Esophagus squamous epithelium (tissue), 4 donors: ENCODE measurements at regions not wholly inside any gene's neighbourhood (a gene's known extent, or its start where the extent isn't known, plus 50 kb on each side); places are given as distances from the start of the nearest gene placed in this dataset.

ENCODE experiments used
- POLR2A ChIP-seq, 4 donors: fragments of 450-650 bp; IDR thresholded peaks; one replicate each; pipeline ENCODE4 v1.6.1; 2017; ENCODE audit warnings: antibody characterized with exemption in 4 of 4, mild to moderate bottlenecking in 4 of 4, moderate library complexity in 3 of 4
- TF ChIP-seq, protein P1 (sequence below), 6 experiments: fragments of 450-650 bp in 4 of 6; fragments of 200-600 bp in 2 of 6; sonication (generic) in 2 of 6; IDR thresholded peaks; one replicate each; pipeline ENCODE4 v1.5.1; 2016 to 2019; ENCODE audit warnings: antibody characterized with exemption in 6 of 6, mild to moderate bottlenecking in 4 of 6, moderate library complexity in 4 of 6

DNA sequence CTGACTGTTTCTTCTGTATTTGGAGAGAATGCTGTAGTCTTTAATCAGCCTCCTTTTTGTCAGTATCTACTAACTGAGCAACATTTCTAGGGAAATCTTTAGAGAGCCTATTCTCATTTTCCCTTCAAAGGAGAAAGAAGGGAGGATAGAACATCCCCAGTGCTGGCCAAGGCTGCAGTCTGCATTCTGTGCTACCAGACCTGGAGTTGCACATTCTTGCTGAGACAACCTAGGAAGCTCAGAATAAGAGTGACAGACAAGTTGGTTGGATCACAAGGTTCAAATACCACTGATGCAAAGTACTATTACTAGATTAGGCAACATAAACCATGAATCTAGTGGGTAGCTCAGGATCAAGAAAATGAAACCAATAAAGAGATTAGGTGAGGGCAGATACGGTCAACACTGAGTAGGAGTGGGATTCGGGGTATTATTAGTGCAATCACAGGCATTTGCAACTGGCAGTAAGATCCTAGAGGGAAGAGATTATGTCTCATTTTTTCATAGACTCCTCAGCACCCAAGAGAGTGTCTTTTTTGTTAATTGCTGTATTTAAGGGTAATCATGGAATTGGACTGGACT lies 213.5 kb upstream of the FAM83B start:
- TF ChIP-seq POLR2A (IDR thresholded peaks at IDR 0.05), result no peak
- TF ChIP-seq, protein P1, sequence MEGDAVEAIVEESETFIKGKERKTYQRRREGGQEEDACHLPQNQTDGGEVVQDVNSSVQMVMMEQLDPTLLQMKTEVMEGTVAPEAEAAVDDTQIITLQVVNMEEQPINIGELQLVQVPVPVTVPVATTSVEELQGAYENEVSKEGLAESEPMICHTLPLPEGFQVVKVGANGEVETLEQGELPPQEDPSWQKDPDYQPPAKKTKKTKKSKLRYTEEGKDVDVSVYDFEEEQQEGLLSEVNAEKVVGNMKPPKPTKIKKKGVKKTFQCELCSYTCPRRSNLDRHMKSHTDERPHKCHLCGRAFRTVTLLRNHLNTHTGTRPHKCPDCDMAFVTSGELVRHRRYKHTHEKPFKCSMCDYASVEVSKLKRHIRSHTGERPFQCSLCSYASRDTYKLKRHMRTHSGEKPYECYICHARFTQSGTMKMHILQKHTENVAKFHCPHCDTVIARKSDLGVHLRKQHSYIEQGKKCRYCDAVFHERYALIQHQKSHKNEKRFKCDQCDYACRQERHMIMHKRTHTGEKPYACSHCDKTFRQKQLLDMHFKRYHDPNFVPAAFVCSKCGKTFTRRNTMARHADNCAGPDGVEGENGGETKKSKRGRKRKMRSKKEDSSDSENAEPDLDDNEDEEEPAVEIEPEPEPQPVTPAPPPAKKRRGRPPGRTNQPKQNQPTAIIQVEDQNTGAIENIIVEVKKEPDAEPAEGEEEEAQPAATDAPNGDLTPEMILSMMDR (IDR thresholded peaks at IDR 0.05), result no peak
